Effector memory CD8-positive, alpha-beta T cell (primary cell): ENCODE measurements at regions not wholly inside any gene's neighbourhood (a gene's known extent, or its start where the extent isn't known, plus 50 kb on each side); places are given as distances from the start of the nearest gene placed in this dataset.

Source experiments
- ATAC-seq: fragments of 150-1000 bp; cut with Tn5 transposase; replicated peaks from 2 replicates; pipeline ENCODE4 v1.10.0; 2021; ENCODE audit warnings: mild to moderate bottlenecking, moderate library complexity
- DNase-seq, 3 experiments: peaks; one replicate each; pipeline ENCODE4 v3.0.0; 2021
- H3K27ac Mint-ChIP-seq, 2 donors: one replicate each; pipeline ENCODE4 v1.8.0; 2022; ENCODE audit warnings: mild to moderate bottlenecking in 2 of 2, mixed read lengths in 2 of 2, moderate library complexity in 2 of 2
- H3K27me3 Mint-ChIP-seq, 2 donors: one replicate each; pipeline ENCODE4 v1.8.0; 2022; ENCODE audit warnings: mixed read lengths in 2 of 2
- H3K36me3 Mint-ChIP-seq: one replicate; pipeline ENCODE4 v1.8.0; 2022; ENCODE audit warnings: mild to moderate bottlenecking, moderate library complexity, mixed read lengths; ENCODE audit not compliant: insufficient read depth
- H3K4me1 Mint-ChIP-seq, 2 donors: one replicate each; pipeline ENCODE4 v1.8.0; 2022; ENCODE audit warnings: low read depth in 2 of 2, mixed read lengths in 2 of 2
- H3K4me3 Mint-ChIP-seq, 2 donors: one replicate each; pipeline ENCODE4 v1.8.0; 2022; ENCODE audit warnings: mild to moderate bottlenecking in 2 of 2, mixed read lengths in 2 of 2, moderate library complexity in 2 of 2
- H3K9me3 Mint-ChIP-seq, 2 donors: one replicate each; pipeline ENCODE4 v1.8.0; 2022; ENCODE audit warnings: mixed read lengths in 2 of 2

- DNase-seq: no peak
- Mint-ChIP-seq H3K9me3 (no peaks in the 10 kb centered on the region), H3K36me3 (peaks cover 2% of the 10 kb centered on the region), H3K4me3 (no peak overlapping the region), H3K27ac (no peak overlapping the region), H3K27me3 (peaks cover 38 to 78% of the 10 kb centered on the region in 2 donors), H3K4me1 (peaks cover 4% of the 10 kb centered on the region in 2 donors)
- ATAC-seq: no peak
Measured at GRCh38 chr6:44527181-44527580, 139.7 kb downstream of the CDC5L start.

- Mint-ChIP-seq H3K9me3 (no peaks in the 10 kb centered on the region), H3K27ac (peak overlapping the region in 1 of 2 donors; percentile 6), H3K27me3 (peaks cover 38 to 78% of the 10 kb centered on the region in 2 donors), H3K4me1 (peaks cover 4% of the 10 kb centered on the region in 2 donors), H3K36me3 (peaks cover 2% of the 10 kb centered on the region), H3K4me3 (no peak overlapping the region)
- DNase-seq (no peak), ATAC-seq (no peak)
Measured at GRCh38 chr6:44527583-44528369, 140.3 kb downstream of the CDC5L start.

GRCh38 chr6:44528370-44528644, 140.8 kb downstream of the CDC5L start:
- Mint-ChIP-seq H3K27ac (peak overlapping the region in 1 of 2 donors; percentile 6), H3K4me1 (peaks cover 4% of the 10 kb centered on the region in 2 donors), H3K36me3 (peaks cover 2% of the 10 kb centered on the region), H3K27me3 (peaks cover 38 to 78% of the 10 kb centered on the region in 2 donors), H3K4me3 (no peak overlapping the region), H3K9me3 (no peaks in the 10 kb centered on the region)
- DNase-seq (no peak), ATAC-seq (no peak)

GRCh38 chr6:44528716-44529115, 141.2 kb downstream of the CDC5L start:
- Mint-ChIP-seq H3K4me1 (peaks cover 4% of the 10 kb centered on the region in 2 donors), H3K27ac (no peak overlapping the region), H3K4me3 (no peak overlapping the region), H3K9me3 (no peaks in the 10 kb centered on the region), H3K36me3 (peaks cover 2% of the 10 kb centered on the region), H3K27me3 (peaks cover 38 to 78% of the 10 kb centered on the region in 2 donors)
- DNase-seq: no peak
- ATAC-seq: no peak

GRCh38 chr6:44529146-44529905, 141.8 kb downstream of the CDC5L start:
- H3K9me3 Mint-ChIP-seq: no peaks in the 10 kb centered on the region
- ATAC-seq: no peak
- peaks cover 2% of the 10 kb centered on the region for H3K36me3 Mint-ChIP-seq
- DNase-seq: no peak
- no peak overlapping the region for H3K27ac Mint-ChIP-seq
- peaks cover 36 to 73% of the 10 kb centered on the region in 2 donors for H3K27me3 Mint-ChIP-seq
- H3K4me3 Mint-ChIP-seq: no peak overlapping the region
- H3K4me1 Mint-ChIP-seq: peaks cover 4% of the 10 kb centered on the region in 2 donors

GRCh38 chr6:44530209-44530909, 142.9 kb downstream of the CDC5L start:
- ATAC-seq: no peak
- H3K4me1 Mint-ChIP-seq: peaks cover 2 to 4% of the 10 kb centered on the region in 2 donors
- no peaks in the 10 kb centered on the region for H3K9me3 Mint-ChIP-seq
- H3K4me3 Mint-ChIP-seq: no peak overlapping the region
- peaks cover 2% of the 10 kb centered on the region for H3K36me3 Mint-ChIP-seq
- H3K27ac Mint-ChIP-seq: no peak overlapping the region
- peaks cover 26 to 63% of the 10 kb centered on the region in 2 donors for H3K27me3 Mint-ChIP-seq
- no peak for DNase-seq

GRCh38 chr6:44530910-44531234, 143.4 kb downstream of the CDC5L start:
- H3K9me3 Mint-ChIP-seq: no peaks in the 10 kb centered on the region
- H3K36me3 Mint-ChIP-seq: peaks cover 2% of the 10 kb centered on the region
- H3K4me3 Mint-ChIP-seq: no peak overlapping the region
- DNase-seq: no peak
- no peak overlapping the region for H3K27ac Mint-ChIP-seq
- ATAC-seq: no peak
- H3K4me1 Mint-ChIP-seq: peaks cover 2 to 4% of the 10 kb centered on the region in 2 donors
- H3K27me3 Mint-ChIP-seq: peaks cover 21 to 58% of the 10 kb centered on the region in 2 donors

- Mint-ChIP-seq H3K4me1 (peaks cover 2 to 4% of the 10 kb centered on the region in 2 donors), H3K27me3 (peaks cover 14 to 51% of the 10 kb centered on the region in 2 donors), H3K27ac (no peak overlapping the region), H3K4me3 (no peak overlapping the region), H3K36me3 (peaks cover 2% of the 10 kb centered on the region), H3K9me3 (no peaks in the 10 kb centered on the region)
- DNase-seq (no peak), ATAC-seq (no peak)
Measured at GRCh38 chr6:44531442-44532015, 144.0 kb downstream of the CDC5L start.

- DNase-seq (no peak), ATAC-seq (no peak)
- H3K27me3 Mint-ChIP-seq: peaks cover 6 to 34% of the 10 kb centered on the region in 2 donors
- H3K36me3 Mint-ChIP-seq: peaks cover 2% of the 10 kb centered on the region
- H3K9me3 Mint-ChIP-seq: no peaks in the 10 kb centered on the region
- H3K4me1 Mint-ChIP-seq: no peaks in the 10 kb centered on the region
- H3K4me3 Mint-ChIP-seq: no peak overlapping the region
- no peak overlapping the region for H3K27ac Mint-ChIP-seq
Measured at GRCh38 chr6:44533421-44533820, 145.9 kb downstream of the CDC5L start.

- no peaks in the 10 kb centered on the region for H3K9me3 Mint-ChIP-seq
- peaks cover 0 to 26% of the 10 kb centered on the region in 2 donors for H3K27me3 Mint-ChIP-seq
- no peak overlapping the region for H3K27ac Mint-ChIP-seq
- peaks cover 2% of the 10 kb centered on the region for H3K36me3 Mint-ChIP-seq
- no peak overlapping the region for H3K4me3 Mint-ChIP-seq
- no peaks in the 10 kb centered on the region for H3K4me1 Mint-ChIP-seq
- ATAC-seq (no peak), DNase-seq (no peak)
Measured at GRCh38 chr6:44534291-44534690, 146.8 kb downstream of the CDC5L start.

GRCh38 chr6:44535446-44535845, 147.9 kb downstream of the CDC5L start:
- Mint-ChIP-seq H3K36me3 (no peaks in the 10 kb centered on the region), H3K27me3 (peaks cover 6 to 14% of the 10 kb centered on the region in 2 donors), H3K4me1 (no peaks in the 10 kb centered on the region), H3K4me3 (no peak overlapping the region), H3K27ac (no peak overlapping the region), H3K9me3 (no peaks in the 10 kb centered on the region)
- ATAC-seq: no peak
- DNase-seq: no peak

GRCh38 chr6:44535967-44536366, 148.5 kb downstream of the CDC5L start:
- DNase-seq (no peak), ATAC-seq (no peak)
- no peaks in the 10 kb centered on the region for H3K4me1 Mint-ChIP-seq
- H3K9me3 Mint-ChIP-seq: no peaks in the 10 kb centered on the region
- H3K36me3 Mint-ChIP-seq: no peaks in the 10 kb centered on the region
- H3K4me3 Mint-ChIP-seq: no peak overlapping the region
- no peak overlapping the region for H3K27ac Mint-ChIP-seq
- H3K27me3 Mint-ChIP-seq: peaks cover 6 to 10% of the 10 kb centered on the region in 2 donors

GRCh38 chr6:44537306-44538049, 150.0 kb downstream of the CDC5L start:
- Mint-ChIP-seq H3K36me3 (no peaks in the 10 kb centered on the region), H3K27ac (no peak overlapping the region), H3K9me3 (no peaks in the 10 kb centered on the region), H3K4me1 (no peaks in the 10 kb centered on the region), H3K4me3 (no peak overlapping the region), H3K27me3 (peaks cover 10 to 16% of the 10 kb centered on the region in 2 donors)
- DNase-seq: no peak
- no peak for ATAC-seq
